Stimulated activated naive CD8-positive, alpha-beta T cell treated with anti-CD3 and anti-CD28 coated beads, Interleukin-15, Interleukin-2, amounts not matched to agents 100 U/mL and 50 U/mL, for 24 hours (primary cell): ENCODE measurements at regions not wholly inside any gene's neighbourhood (a gene's known extent, or its start where the extent isn't known, plus 50 kb on each side); places are given as distances from the start of the nearest gene placed in this dataset.
"Not testable (repeated sequence)": the region's sequence is repeated elsewhere in the genome, so short reads cannot be mapped to it uniquely, and the experiment has no call there.

Experiments used
- ATAC-seq: fragments of 150-1000 bp; cut with Tn5 transposase; one replicate; pipeline ENCODE4 v1.10.0; 2021
- DNase-seq: peaks from one replicate; pipeline ENCODE4 v3.0.0; 2021

GRCh38 chr7:145104400-145104799 is 268.5 kb upstream of the TPK1 start:
- no peak for ATAC-seq
- DNase-seq: no peak

GRCh38 chr7:145102199-145102598 is 266.3 kb upstream of the TPK1 start:
- not testable (repeated sequence) for ATAC-seq, DNase-seq

DNA sequence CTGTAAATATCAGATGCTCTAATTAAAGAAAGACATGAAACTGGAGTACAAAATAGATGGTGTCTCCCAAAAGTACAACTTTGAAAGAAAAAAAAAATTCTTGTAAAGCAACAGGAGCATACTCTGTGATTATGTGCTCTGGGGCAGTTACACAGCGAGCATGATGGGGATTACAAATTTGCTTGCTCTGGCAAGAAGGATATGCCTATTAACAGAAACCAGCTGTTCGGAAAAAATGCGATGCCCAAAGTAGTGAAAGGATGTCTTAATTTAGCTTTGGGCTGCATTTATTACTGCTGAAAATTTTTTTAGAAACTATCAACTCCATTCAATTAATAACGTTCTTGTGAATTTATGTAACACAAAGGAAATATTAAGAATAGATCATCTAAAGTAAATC is 256.9 kb upstream of the TPK1 start:
- ATAC-seq: no peak
- no peak for DNase-seq

GRCh38 chr7:145088111-145088745 is 252.4 kb upstream of the TPK1 start:
- no peak for DNase-seq
- ATAC-seq: no peak

DNA sequence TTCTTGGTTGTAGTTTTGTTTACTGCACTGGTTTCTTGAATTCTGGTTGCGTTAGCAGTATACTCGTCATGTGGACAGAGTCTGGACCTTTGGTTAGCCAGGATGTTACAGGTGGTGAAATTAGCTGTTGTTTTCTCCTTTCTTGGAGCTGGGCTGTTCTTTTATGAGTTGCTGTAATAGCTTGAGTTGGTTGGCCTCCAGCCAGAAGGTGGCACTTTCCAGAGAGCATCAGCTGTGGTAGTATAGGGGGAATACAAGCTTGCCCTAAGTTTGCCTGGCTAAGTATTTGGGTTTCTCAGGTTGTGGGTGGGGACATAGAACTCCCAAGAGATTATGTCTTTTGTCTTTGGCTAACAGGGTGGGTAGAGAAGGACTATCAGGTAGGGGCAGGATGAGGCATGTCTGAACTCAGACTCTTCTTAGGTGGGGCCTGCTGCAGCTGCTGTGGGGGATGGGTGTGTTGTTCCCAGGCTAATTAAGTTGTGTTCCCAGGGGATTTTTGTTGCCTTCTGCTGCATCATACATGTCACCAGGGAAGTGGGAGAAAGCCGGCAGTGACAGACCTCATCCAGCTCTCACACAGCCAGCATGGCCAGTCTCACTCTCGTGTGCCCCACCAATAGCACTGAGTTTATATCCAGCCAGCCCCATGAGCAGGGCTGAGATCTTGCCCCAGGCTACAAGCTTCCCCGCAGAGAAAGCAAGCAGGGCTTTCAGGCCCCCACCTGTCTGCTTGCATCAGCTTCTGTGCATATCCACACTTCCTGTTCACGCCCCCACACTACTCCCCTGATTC is 246.7 kb upstream of the TPK1 start:
- ATAC-seq (no peak), DNase-seq (no peak)

GRCh38 chr7:145065473-145065872 is 229.6 kb upstream of the TPK1 start:
- ATAC-seq (no peak), DNase-seq (no peak)

- no peak for DNase-seq
- ATAC-seq: no peak
These were observed 228.3 kb upstream of the TPK1 start for GRCh38 chr7:145064114-145064513.

DNA sequence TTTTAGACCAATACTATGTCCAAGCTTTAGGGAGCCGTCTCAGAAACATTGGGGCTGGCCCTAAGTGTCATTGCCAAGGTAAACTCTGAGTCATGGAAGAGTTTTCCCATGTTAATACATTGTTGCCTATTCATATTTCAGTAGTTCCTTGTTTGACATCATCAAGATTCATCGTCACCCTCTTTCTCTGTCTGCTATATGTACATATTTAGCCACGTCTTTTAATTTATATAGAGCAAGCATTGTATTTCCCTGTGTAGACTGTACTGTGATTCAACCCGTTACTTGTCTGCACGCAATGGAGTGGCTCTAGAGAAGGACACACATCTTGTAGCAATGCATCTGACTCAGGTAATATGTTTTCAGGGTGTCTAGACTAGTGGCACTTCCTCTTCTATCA is 217.9 kb upstream of the TPK1 start:
- DNase-seq: no peak
- no peak for ATAC-seq

GRCh38 chr7:145050415-145050814 is 214.6 kb upstream of the TPK1 start:
- ATAC-seq (no peak), DNase-seq (no peak)

- DNase-seq (peak; percentile 18), ATAC-seq (no peak)
These were observed 201.0 kb upstream of the TPK1 start for GRCh38 chr7:145036604-145037405.

GRCh38 chr7:145031162-145031561 is 195.3 kb upstream of the TPK1 start:
- DNase-seq: no peak
- ATAC-seq: no peak

DNA sequence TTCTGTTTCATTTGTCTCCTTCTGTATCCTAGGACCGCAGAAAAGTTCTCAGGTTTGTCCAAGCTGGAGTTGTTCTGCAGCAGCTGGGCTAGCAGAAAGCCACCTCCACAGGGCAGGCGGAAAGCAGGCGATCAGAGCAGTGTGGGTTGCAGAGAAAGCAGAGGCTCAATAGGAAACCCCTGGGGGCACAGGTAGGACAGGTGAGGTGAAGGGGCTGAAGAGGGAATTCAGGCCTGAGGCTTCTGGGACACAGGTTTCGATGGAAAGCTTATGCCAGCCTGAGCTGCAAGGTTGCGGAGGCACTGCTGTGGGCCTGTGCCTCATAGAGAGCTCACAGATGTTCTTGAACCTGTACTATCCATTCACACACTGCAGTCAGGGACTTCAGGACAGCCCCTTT is 194.9 kb upstream of the TPK1 start:
- DNase-seq (no peak), ATAC-seq (no peak)

DNA sequence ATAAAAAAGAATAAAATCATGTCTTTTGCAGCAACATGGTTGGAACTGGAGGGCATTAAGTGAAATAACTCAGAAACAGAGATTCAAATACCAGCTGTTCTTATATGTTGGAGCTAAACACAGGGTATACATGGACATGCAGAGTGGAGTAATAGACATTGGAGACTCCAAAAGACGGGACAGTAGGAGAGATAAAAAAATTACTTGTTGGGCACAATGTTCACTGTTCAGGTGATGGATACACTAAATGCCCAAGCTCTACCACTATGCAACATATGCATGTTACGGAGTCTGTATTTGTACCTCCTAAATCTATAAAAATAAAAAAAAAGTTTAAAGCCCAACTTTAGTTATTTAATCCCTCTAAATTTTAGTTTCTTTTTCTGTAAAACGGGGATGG is 184.6 kb upstream of the TPK1 start:
- no peak for DNase-seq
- no peak for ATAC-seq

DNA sequence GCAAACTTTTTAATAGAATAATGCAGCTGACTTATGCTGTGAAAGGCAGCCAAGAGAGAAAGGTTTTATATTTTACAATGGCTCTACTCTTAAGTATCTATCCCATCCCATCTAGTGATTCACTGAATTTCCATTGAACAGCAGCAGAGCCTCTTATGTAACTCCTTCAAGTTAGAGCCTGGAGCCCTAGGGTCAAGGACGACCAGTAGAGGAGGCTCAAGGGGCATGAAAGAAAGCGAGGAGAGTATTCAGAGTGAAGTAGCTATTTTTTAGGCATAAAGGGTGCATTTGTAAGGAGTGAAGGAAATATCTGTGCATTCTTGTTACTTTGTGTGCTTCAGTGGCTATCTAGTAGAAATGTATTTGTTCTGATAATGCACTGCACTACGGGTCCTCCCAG is 180.2 kb upstream of the TPK1 start:
- DNase-seq (no peak), ATAC-seq (no peak)

DNA sequence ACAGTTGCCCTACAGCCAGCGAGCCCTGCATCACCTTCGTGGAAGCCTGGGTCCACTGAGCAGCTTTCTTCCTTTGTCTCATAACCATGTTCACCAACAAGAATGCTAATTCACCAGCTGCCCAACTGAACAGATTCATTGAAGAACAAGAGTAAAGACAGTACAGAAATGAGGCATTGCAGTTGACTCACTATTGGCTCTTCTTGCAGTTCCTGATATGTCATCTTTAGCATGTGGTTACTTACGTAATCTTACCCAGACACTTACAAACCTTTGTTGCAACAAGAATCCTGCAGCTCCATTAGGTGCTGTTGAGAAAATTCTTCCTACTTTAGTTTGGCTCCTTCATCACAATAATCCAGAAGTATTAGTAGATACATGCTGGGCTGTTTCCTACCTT is 174.0 kb upstream of the TPK1 start:
- DNase-seq: no peak

GRCh38 chr7:145005601-145006000 is 169.7 kb upstream of the TPK1 start:
- no peak for ATAC-seq
- DNase-seq: no peak

More for the DNA sequence above, 174.0 kb upstream of the TPK1 start:
- no peak for ATAC-seq

DNA sequence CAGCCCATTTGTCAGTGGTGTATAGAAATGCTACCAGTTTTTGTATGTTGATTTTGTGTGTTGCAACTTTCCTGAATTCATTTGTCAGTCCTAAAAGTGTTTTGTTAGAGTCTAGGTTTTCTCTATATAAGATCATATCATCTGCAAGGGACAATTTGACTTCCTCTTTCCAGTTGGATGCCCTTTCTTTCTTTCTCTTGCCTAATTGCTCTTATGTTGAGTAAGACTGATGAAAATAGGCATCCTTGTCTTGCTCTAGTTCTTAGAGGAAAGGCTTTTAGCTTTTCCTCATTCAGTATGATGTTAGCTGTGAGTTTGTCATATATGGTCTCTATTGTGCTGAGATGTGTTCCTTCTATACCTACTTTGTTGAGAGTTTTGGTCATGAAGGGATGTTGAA is 161.7 kb upstream of the TPK1 start:
- no peak for DNase-seq
- no peak for ATAC-seq

DNA sequence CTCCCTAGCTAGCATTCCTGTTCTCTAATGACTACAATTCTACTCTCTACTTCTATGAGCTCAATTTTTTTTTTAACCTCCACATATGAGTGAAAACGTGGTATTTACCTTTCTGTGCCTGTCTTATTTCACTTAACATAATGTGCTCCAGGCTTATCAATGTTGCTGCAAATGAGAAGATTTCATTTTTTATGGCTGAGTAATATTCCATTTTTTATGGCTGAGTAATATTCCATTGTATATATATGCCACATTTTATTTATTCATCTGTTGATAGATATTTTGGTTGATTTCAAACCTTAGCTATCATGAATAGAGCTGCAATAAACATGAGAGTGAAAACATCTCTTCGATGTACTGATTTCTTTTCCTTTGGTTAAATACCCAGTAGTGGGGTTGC is 159.6 kb upstream of the TPK1 start:
- DNase-seq: no peak
- no peak for ATAC-seq

- ATAC-seq: no peak
- no peak for DNase-seq
These were observed 155.2 kb upstream of the TPK1 start for GRCh38 chr7:144991041-144991440.

DNA sequence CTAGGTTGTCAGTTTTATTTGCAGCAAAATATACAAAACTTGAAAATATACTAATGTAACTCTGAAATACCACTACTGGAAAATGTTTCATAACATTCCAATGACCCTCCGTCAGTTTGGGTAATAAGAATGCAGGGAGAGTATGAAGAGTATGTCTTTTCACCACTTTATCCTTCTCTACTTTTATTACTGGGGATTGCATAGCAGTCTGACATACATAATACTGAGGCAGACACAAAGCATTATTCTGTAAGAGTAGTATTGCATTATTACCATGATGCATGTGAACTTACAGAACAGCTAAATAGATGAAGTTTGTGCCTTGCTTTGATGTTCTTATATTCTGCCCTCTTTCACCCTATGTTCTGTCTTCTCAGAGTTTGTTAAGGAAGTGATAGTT is 151.8 kb upstream of the TPK1 start:
- no peak for DNase-seq
- no peak for ATAC-seq

GRCh38 chr7:144982133-144982532 is 146.3 kb upstream of the TPK1 start:
- ATAC-seq (no peak), DNase-seq (no peak)

DNA sequence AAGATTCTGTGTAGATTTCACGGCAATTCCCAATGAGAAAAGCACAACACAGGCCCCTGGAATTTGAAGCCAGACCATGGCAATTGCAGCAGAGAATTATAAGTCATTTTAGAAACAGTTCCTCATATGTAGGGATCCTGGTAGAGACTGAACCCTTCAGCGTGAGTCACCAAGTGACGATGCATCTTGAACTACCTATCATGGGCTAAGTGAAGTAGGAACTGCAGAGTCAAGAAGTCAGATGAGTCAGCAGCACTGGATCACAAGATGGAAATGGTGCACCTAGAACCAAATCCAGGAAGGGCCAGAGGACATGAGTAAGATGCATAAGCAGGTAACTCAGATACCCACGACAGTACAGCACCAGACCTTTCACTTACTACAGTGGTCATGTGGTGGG is 140.0 kb upstream of the TPK1 start:
- DNase-seq (no peak), ATAC-seq (no peak)

DNA sequence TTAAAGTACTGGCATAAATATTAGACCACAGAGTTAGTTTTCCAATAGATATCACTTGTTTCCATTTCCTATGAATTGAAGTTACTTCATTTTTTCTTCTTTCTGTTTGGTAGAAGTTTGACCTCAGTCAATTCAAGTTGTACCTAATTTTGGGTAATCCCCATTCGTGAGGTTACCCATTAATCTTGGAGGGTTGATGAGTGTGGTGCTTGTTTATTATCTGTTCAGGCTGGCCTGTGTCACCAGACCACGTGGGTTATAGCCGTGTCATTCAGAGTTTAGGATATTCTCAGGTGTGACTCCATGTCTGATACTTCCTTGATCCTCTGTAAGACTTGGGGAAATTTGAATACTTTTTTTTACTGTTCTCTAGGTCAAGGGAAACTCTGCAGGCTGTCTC is 133.9 kb upstream of the TPK1 start:
- ATAC-seq (no peak), DNase-seq (no peak)
